OCI-LY1 (cell line): ENCODE measurements at regions not wholly inside any gene's neighbourhood (a gene's known extent, or its start where the extent isn't known, plus 50 kb on each side); places are given as distances from the start of the nearest gene placed in this dataset.
A peak's percentile ranks its signal among the peaks of the same experiment; 100 is the strongest.

Experiments used
- H2AFZ ChIP-seq: fragments of 200-600 bp; sonication (generic), shearing (Covaris generic); 2 replicates; pipeline ENCODE4 v1.6.0; 2014; ENCODE audit warnings: antibody characterized with exemption, mild to moderate bottlenecking, low read length
- H3F3A ChIP-seq: fragments of 200-600 bp; sonication (generic), shearing (Covaris generic); 2 replicates; pipeline ENCODE4 v1.6.0; 2014; ENCODE audit warnings: mild to moderate bottlenecking, antibody characterized with exemption, low read length, moderate library complexity; ENCODE audit not compliant: insufficient read depth
- H3K27ac ChIP-seq: fragments of 200-600 bp; sonication (generic); 2 replicates; pipeline ENCODE4 v1.5.1; 2014; ENCODE audit warnings: low read length, mixed run types, mild to moderate bottlenecking, low read depth; ENCODE audit not compliant: poor library complexity, severe bottlenecking
- H3K27me3 ChIP-seq: fragments of 200-600 bp; sonication (generic); 2 replicates; pipeline ENCODE4 v1.6.0; 2014; ENCODE audit warnings: antibody characterized with exemption, mild to moderate bottlenecking, low read length, moderate library complexity; ENCODE audit not compliant: insufficient read depth
- H3K36me3 ChIP-seq: fragments of 200-600 bp; sonication (generic); 2 replicates; pipeline ENCODE4 v1.6.1; 2014; ENCODE audit warnings: mild to moderate bottlenecking, antibody characterized with exemption, low read length, moderate library complexity, mixed read lengths; ENCODE audit not compliant: insufficient read depth
- H3K4me1 ChIP-seq: fragments of 200-600 bp; sonication (generic); 2 replicates; pipeline ENCODE4 v1.5.1; 2014; ENCODE audit warnings: mild to moderate bottlenecking, low read length, moderate library complexity; ENCODE audit not compliant: insufficient read depth, severe bottlenecking
- H3K4me2 ChIP-seq: fragments of 200-600 bp; sonication (generic), shearing (Covaris generic); 2 replicates; pipeline ENCODE4 v1.6.1; 2014; ENCODE audit warnings: low read length
- H3K4me3 ChIP-seq: fragments of 200-600 bp; sonication (generic); 2 replicates; pipeline ENCODE4 v1.5.1; 2014; ENCODE audit warnings: low read length, low read depth, mild to moderate bottlenecking, mixed read lengths; ENCODE audit not compliant: poor library complexity, severe bottlenecking
- H3K79me2 ChIP-seq: fragments of 200-600 bp; shearing (Covaris generic); 2 replicates; pipeline ENCODE4 v1.6.1; 2016; ENCODE audit warnings: mixed run types, low read length, mixed read lengths; ENCODE audit not compliant: insufficient read depth
- H3K9ac ChIP-seq: fragments of 200-600 bp; sonication (generic), shearing (Covaris generic); 2 replicates; pipeline ENCODE4 v1.6.1; 2014; ENCODE audit warnings: mild to moderate bottlenecking, low read length, mixed read lengths
- H3K9me2 ChIP-seq: fragments of 200-600 bp; sonication (generic), shearing (Covaris generic); 2 replicates; pipeline ENCODE4 v1.6.1; 2014; ENCODE audit warnings: low read depth, mild to moderate bottlenecking, low read length, mixed read lengths
- H3K9me3 ChIP-seq: fragments of 200-600 bp; shearing (Covaris generic); 2 replicates; pipeline ENCODE4 v1.6.1; 2014; ENCODE audit warnings: low read length, mixed read lengths
- H4K20me1 ChIP-seq: fragments of 200-600 bp; sonication (generic), shearing (Covaris generic); 2 replicates; pipeline ENCODE4 v1.6.0; 2016; ENCODE audit warnings: mild to moderate bottlenecking, low read length; ENCODE audit not compliant: insufficient read depth
- EZH2 ChIP-seq: fragments of 200-600 bp; sonication (generic), shearing (Covaris generic); IDR thresholded peaks from 2 replicates; pipeline ENCODE4 v1.8.0; 2017; ENCODE audit warnings: borderline replicate concordance, mixed run types, mild to moderate bottlenecking, antibody characterized with exemption, low read length, moderate library complexity, mixed read lengths
- TF ChIP-seq, protein P1 (sequence below): fragments of 200-600 bp; sonication (generic), shearing (Covaris generic); IDR thresholded peaks from 2 replicates; pipeline ENCODE4 v1.5.1; 2017; ENCODE audit warnings: mild to moderate bottlenecking, antibody characterized with exemption, low read length, moderate library complexity, mixed read lengths

- H4K20me1 ChIP-seq, result no peaks in the 10 kb centered on the region
- H3K4me3 ChIP-seq, result no peak overlapping the region
- no peaks in the 10 kb centered on the region for H3K9me2 ChIP-seq
- no peaks in the 10 kb centered on the region for H3K79me2 ChIP-seq
- H3K4me2 ChIP-seq, result no peak overlapping the region
- no peaks in the 10 kb centered on the region for H3K4me1 ChIP-seq
- TF ChIP-seq, protein P1, sequence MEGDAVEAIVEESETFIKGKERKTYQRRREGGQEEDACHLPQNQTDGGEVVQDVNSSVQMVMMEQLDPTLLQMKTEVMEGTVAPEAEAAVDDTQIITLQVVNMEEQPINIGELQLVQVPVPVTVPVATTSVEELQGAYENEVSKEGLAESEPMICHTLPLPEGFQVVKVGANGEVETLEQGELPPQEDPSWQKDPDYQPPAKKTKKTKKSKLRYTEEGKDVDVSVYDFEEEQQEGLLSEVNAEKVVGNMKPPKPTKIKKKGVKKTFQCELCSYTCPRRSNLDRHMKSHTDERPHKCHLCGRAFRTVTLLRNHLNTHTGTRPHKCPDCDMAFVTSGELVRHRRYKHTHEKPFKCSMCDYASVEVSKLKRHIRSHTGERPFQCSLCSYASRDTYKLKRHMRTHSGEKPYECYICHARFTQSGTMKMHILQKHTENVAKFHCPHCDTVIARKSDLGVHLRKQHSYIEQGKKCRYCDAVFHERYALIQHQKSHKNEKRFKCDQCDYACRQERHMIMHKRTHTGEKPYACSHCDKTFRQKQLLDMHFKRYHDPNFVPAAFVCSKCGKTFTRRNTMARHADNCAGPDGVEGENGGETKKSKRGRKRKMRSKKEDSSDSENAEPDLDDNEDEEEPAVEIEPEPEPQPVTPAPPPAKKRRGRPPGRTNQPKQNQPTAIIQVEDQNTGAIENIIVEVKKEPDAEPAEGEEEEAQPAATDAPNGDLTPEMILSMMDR, result no peak
- no peak for TF ChIP-seq EZH2
- no peaks in the 10 kb centered on the region for H3K36me3 ChIP-seq
- H3K27ac ChIP-seq, result no peak overlapping the region
- H3F3A ChIP-seq, result no peaks in the 10 kb centered on the region
- H3K9me3 ChIP-seq, result no peaks in the 10 kb centered on the region
- H2AFZ ChIP-seq, result no peak overlapping the region
- no peaks in the 10 kb centered on the region for H3K27me3 ChIP-seq
- H3K9ac ChIP-seq, result no peak overlapping the region
Measured at GRCh38 chr6:164905311-164905710, 404.1 kb downstream of the C6orf118 start.

DNA sequence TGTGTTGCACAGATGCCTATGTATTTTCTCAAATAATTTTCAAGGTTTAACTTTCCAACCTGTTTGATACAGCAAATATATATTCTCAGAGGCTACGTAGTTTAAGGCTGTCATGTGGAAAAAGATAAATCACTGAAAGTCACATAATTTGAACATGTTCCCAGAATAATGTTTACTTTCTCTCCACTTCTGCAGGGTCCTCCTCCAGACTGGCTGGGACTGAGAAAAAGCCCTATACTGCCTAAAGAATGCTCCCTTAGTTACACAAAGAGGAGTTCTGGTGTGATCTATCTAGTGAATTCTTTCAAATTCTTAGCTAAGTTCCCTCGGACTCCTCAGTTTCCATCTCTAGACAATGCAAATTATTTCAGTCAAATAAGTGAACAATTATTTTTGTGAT, 411.0 kb downstream of the C6orf118 start:
- no peaks in the 10 kb centered on the region for H3K9me2 ChIP-seq
- H4K20me1 ChIP-seq, result no peaks in the 10 kb centered on the region
- H3K4me1 ChIP-seq, result no peaks in the 10 kb centered on the region
- no peak overlapping the region for H3K27ac ChIP-seq
- H3K4me2 ChIP-seq, result no peak overlapping the region
- H2AFZ ChIP-seq, result no peak overlapping the region
- H3K27me3 ChIP-seq, result no peaks in the 10 kb centered on the region
- H3K9me3 ChIP-seq, result no peaks in the 10 kb centered on the region
- no peak overlapping the region for H3K9ac ChIP-seq
- H3K36me3 ChIP-seq, result no peaks in the 10 kb centered on the region
- H3F3A ChIP-seq, result no peaks in the 10 kb centered on the region
- TF ChIP-seq, protein P1, result no peak
- no peak for TF ChIP-seq EZH2
- no peaks in the 10 kb centered on the region for H3K79me2 ChIP-seq
- no peak overlapping the region for H3K4me3 ChIP-seq

GRCh38 chr6:164897523-164898235, 411.7 kb downstream of the C6orf118 start:
- Histone ChIP-seq H2AFZ (no peak overlapping the region), H3K79me2 (no peaks in the 10 kb centered on the region), H4K20me1 (no peaks in the 10 kb centered on the region), H3K9me3 (no peaks in the 10 kb centered on the region), H3F3A (no peaks in the 10 kb centered on the region), H3K27me3 (no peaks in the 10 kb centered on the region), H3K27ac (no peak overlapping the region), H3K36me3 (no peaks in the 10 kb centered on the region), H3K4me2 (no peak overlapping the region), H3K4me3 (no peak overlapping the region), H3K9ac (no peak overlapping the region), H3K9me2 (no peaks in the 10 kb centered on the region), H3K4me1 (no peaks in the 10 kb centered on the region)
- TF ChIP-seq, protein P1, result peak; percentile 55
- no peak for TF ChIP-seq EZH2
